Upper lobe of left lung (tissue), 6 donors: ENCODE measurements at regions not wholly inside any gene's neighbourhood (a gene's known extent, or its start where the extent isn't known, plus 50 kb on each side); places are given as distances from the start of the nearest gene placed in this dataset.

Experiments
- ATAC-seq, 2 donors: fragments of 200-7000 bp; cut with Tn5 transposase; one replicate each; pipeline ENCODE4 v1.9.1; 2022; ENCODE audit warnings: mild to moderate bottlenecking in 2 of 2, moderate library complexity in 2 of 2; ENCODE audit not compliant: low FRiP score in 2 of 2
- DNase-seq, 2 donors: peaks; one replicate each; pipeline ENCODE4 v3.0.0-alpha.2; 2019 to 2020
- H3K27ac ChIP-seq, 4 donors: fragments of 200-600 bp; sonication (generic); one replicate each; pipeline ENCODE4 v1.5.1; 2016 to 2019
- H3K27me3 ChIP-seq, 4 donors: fragments of 200-600 bp; sonication (generic); one replicate each; pipeline ENCODE4 v1.5.1; 2017 to 2019
- H3K36me3 ChIP-seq, 4 donors: fragments of 200-600 bp; sonication (generic); one replicate each; pipeline ENCODE4 v1.5.1; 2016 to 2019
- H3K4me1 ChIP-seq, 4 donors: fragments of 200-600 bp; sonication (generic); one replicate each; pipeline ENCODE4 v1.5.1; 2018 to 2019
- H3K4me3 ChIP-seq, 4 donors: fragments of 200-600 bp; sonication (generic); one replicate each; pipeline ENCODE4 v1.5.1; 2017 to 2019; ENCODE audit warnings: mild to moderate bottlenecking in 2 of 4, moderate library complexity in 1 of 4
- H3K9me3 ChIP-seq, 4 donors: fragments of 200-600 bp; sonication (generic); one replicate each; pipeline ENCODE4 v1.5.1; 2018 to 2019
- EP300 ChIP-seq, 4 donors: sonication (generic); formaldehyde crosslinking; IDR thresholded peaks; one replicate each; pipeline ENCODE4 v1.5.1; 2017; ENCODE audit warnings: antibody characterized with exemption in 4 of 4, control low read depth in 2 of 4
- POLR2A ChIP-seq, 4 donors: fragments of 450-650 bp; IDR thresholded peaks; one replicate each; pipeline ENCODE4 v1.5.1; 2016 to 2017; ENCODE audit warnings: antibody characterized with exemption in 4 of 4, mild to moderate bottlenecking in 2 of 4
- POLR2AphosphoS5 ChIP-seq, 2 donors: sonication (generic); formaldehyde crosslinking; IDR thresholded peaks; one replicate each; pipeline ENCODE4 v1.5.1; 2017; ENCODE audit warnings: antibody characterized with exemption in 2 of 2
- WGBS, 2 donors: methylation state at CpG; one replicate each; pipeline ENCODE4 v1.1.5; 2017 to 2018; 5-methylcytosine and 5-hydroxymethylcytosine counted together
- TF ChIP-seq, protein P1 (sequence below), 6 experiments: fragments of 450-650 bp in 4 of 6; fragments of 200-600 bp in 2 of 6; sonication (generic) in 2 of 6; IDR thresholded peaks; one replicate each; pipeline ENCODE4 v1.5.1; 2016 to 2019; ENCODE audit warnings: antibody characterized with exemption in 6 of 6
- donor health status: DM: no; HTN: no; CAD: no; lungs with moderate emphysema.
- donor health status: DM: no; HTN: yes; CAD: no; lungs with severe emphysema.

- Histone ChIP-seq H3K27me3 (no peaks in the 10 kb centered on the region), H3K4me3 (no peak overlapping the region), H3K9me3 (no peaks in the 10 kb centered on the region), H3K4me1 (no peaks in the 10 kb centered on the region), H3K27ac (peak overlapping the region in 1 of 4 donors; percentile 5), H3K36me3 (no peaks in the 10 kb centered on the region)
- no peak for DNase-seq
- TF ChIP-seq EP300 (IDR thresholded peaks at IDR 0.05) (peak in 2 of 4 donors; percentile 66 to 82), POLR2AphosphoS5 (IDR thresholded peaks at IDR 0.05) (no peak), POLR2A (IDR thresholded peaks at IDR 0.05) (no peak)
- ATAC-seq: no peak
Observed at GRCh38 chr15:95857758-95858157, 472.7 kb upstream of the NR2F2 start.

- no peak for ATAC-seq
- no peak for DNase-seq
- Histone ChIP-seq H3K4me3 (no peak overlapping the region), H3K27me3 (no peaks in the 10 kb centered on the region), H3K36me3 (no peaks in the 10 kb centered on the region), H3K9me3 (no peaks in the 10 kb centered on the region), H3K4me1 (no peaks in the 10 kb centered on the region), H3K27ac (no peak overlapping the region)
- 85 to 92% methylated on average over 1 of the region's 1 CpG for WGBS, 2 donors
- TF ChIP-seq POLR2A (IDR thresholded peaks at IDR 0.05) (no peak), POLR2AphosphoS5 (IDR thresholded peaks at IDR 0.05) (no peak), EP300 (IDR thresholded peaks at IDR 0.05) (no peak)
- TF ChIP-seq, protein P1, sequence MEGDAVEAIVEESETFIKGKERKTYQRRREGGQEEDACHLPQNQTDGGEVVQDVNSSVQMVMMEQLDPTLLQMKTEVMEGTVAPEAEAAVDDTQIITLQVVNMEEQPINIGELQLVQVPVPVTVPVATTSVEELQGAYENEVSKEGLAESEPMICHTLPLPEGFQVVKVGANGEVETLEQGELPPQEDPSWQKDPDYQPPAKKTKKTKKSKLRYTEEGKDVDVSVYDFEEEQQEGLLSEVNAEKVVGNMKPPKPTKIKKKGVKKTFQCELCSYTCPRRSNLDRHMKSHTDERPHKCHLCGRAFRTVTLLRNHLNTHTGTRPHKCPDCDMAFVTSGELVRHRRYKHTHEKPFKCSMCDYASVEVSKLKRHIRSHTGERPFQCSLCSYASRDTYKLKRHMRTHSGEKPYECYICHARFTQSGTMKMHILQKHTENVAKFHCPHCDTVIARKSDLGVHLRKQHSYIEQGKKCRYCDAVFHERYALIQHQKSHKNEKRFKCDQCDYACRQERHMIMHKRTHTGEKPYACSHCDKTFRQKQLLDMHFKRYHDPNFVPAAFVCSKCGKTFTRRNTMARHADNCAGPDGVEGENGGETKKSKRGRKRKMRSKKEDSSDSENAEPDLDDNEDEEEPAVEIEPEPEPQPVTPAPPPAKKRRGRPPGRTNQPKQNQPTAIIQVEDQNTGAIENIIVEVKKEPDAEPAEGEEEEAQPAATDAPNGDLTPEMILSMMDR (IDR thresholded peaks at IDR 0.05): no peak
Observed at GRCh38 chr15:95860406-95860805, 470.1 kb upstream of the NR2F2 start.

DNA sequence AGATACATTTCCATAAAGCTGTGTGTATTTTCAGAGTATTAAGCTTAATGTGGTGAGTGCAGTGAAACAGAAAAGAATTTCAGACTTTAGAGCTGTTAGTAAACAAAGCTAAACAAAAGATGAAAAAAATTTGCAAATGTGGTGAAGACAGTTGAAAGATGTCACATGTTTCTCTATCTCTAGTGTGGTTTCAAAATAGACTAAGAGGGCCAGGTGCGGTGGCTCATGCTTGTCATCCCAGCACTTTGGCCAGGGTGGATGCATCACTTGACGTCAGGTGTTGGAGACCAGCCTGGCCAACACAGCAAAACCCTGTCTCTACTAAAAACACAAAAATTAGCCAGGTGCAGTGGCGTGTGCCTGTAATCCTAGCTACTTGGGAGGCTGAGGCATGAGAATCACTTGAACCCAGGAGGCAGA is 466.0 kb upstream of the NR2F2 start:
- DNase-seq: no peak

DNA sequence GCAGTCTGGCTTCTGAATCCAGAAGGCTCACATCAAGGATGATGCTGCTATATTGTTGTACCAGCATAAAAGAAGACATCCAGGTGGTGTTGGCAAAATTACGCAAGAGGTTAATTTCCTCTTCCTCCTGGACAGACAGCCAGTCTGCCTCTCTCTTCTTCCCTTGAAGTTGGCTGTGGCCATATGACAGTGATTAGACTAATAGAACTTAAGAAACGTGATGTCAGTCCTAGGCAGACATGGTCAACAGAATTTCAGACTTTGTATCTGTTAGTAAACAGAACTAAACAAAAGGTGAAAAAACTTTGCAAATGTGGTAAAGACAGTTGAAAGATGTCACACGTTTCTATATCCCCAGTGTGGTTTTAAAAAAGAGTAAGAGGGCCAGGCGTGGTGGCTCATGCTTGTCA is 465.2 kb upstream of the NR2F2 start:
- H3K4me3 ChIP-seq: no peak overlapping the region
- H3K27me3 ChIP-seq: no peaks in the 10 kb centered on the region
- no peaks in the 10 kb centered on the region for H3K4me1 ChIP-seq
- no peaks in the 10 kb centered on the region for H3K36me3 ChIP-seq
- H3K9me3 ChIP-seq: no peaks in the 10 kb centered on the region
- no peak overlapping the region for H3K27ac ChIP-seq
- DNase-seq (no peak), ATAC-seq (no peak)
- WGBS, 2 donors: 68 to 74% methylated on average over 4 of the region's 4 CpGs
- TF ChIP-seq POLR2AphosphoS5 (IDR thresholded peaks at IDR 0.05) (no peak), POLR2A (IDR thresholded peaks at IDR 0.05) (no peak), EP300 (IDR thresholded peaks at IDR 0.05) (no peak)
- TF ChIP-seq, protein P1 (IDR thresholded peaks at IDR 0.05): no peak

More for the DNA sequence above, 466.0 kb upstream of the NR2F2 start:
- no peak for TF ChIP-seq EP300 (IDR thresholded peaks at IDR 0.05)
- TF ChIP-seq, protein P1 (IDR thresholded peaks at IDR 0.05): no peak
- no peak for TF ChIP-seq POLR2A (IDR thresholded peaks at IDR 0.05)
- no peak for TF ChIP-seq POLR2AphosphoS5 (IDR thresholded peaks at IDR 0.05)
- H3K27ac ChIP-seq: no peak overlapping the region
- no peak for ATAC-seq
- H3K4me1 ChIP-seq: no peaks in the 10 kb centered on the region
- H3K9me3 ChIP-seq: no peaks in the 10 kb centered on the region
- H3K27me3 ChIP-seq: no peaks in the 10 kb centered on the region
- no peaks in the 10 kb centered on the region for H3K36me3 ChIP-seq
- no peak overlapping the region for H3K4me3 ChIP-seq
- 75 to 79% methylated on average over 3 of the region's 3 CpGs for WGBS, 2 donors

DNA sequence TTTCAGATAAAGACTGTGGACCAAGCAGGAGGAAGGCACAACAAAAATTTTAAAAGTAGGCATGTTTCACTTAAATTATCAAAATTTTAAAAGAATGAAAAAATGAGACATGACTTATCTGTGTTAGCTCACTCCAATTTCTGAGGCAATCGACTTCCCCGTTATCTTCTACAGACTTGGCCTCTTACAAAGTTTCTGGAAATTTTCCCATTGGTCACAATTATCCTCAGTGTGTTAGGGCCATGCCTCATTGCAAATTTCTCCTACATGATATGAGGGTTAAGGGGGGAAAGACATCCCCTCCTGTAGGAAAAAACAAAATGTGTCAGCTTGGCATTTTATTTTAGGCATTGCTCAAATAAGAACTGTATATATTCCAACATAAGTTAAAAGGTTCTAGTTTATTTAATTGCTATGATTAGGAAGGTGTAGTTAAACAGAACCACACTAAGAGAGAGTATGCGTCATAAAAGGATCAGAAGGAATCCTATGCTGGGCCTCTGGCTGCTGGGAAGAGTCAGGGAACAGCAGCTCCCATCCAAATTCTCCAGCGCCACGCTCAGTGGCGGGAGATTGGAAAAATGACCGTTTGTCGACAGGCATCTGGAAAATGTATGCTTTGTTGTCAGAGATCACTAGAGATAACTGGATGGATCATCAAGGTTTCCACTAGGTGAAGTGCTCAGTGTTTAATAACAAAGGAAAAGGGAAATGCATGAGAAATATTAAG is 463.6 kb upstream of the NR2F2 start:
- no peaks in the 10 kb centered on the region for H3K4me1 ChIP-seq
- TF ChIP-seq POLR2AphosphoS5 (IDR thresholded peaks at IDR 0.05) (no peak), EP300 (IDR thresholded peaks at IDR 0.05) (no peak), POLR2A (IDR thresholded peaks at IDR 0.05) (no peak)
- TF ChIP-seq, protein P1 (IDR thresholded peaks at IDR 0.05): no peak
- H3K27ac ChIP-seq: no peak overlapping the region
- H3K36me3 ChIP-seq: no peaks in the 10 kb centered on the region
- H3K4me3 ChIP-seq: no peak overlapping the region
- 82 to 83% methylated on average over 8 of the region's 8 CpGs for WGBS, 2 donors
- ATAC-seq: no peak
- no peak for DNase-seq
- H3K27me3 ChIP-seq: no peaks in the 10 kb centered on the region
- H3K9me3 ChIP-seq: no peaks in the 10 kb centered on the region
